ENCODE measurements at regions not wholly inside any gene's neighbourhood (a gene's known extent, or its start where the extent isn't known, plus 50 kb on each side); places are given as distances from the start of the nearest gene placed in this dataset.
"Not testable (repeated sequence)": the region's sequence is repeated elsewhere in the genome, so short reads cannot be mapped to it uniquely, and the experiment has no call there.

DNA sequence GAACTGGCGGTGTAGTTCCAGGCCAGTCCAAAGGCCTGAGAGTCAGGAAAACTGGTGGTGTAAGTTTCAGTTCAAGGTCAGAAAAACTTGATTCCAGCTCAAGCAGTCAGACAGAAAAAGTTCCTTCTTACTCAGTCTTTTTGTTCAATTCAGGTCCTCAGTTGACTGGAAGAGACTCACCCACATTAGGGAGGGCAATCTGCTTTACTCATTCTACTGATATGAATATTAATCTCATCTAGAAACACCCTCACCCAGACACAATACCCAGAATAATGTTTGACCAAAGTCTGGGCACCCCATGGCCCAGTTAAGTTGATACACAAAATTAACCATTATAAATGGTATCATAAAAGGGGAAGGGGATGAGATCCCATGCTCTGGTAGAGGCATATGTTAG, 50.1 kb upstream of the LTA4H start (continued):
- TF ChIP-seq CHD1 (IDR thresholded peaks at IDR 0.05; ENCODE audit: low read depth, low read length): no peak
- TF ChIP-seq TAF1 (IDR thresholded peaks at IDR 0.05; ENCODE audit: low read depth, low read length): no peak
- TF ChIP-seq, protein P1, sequence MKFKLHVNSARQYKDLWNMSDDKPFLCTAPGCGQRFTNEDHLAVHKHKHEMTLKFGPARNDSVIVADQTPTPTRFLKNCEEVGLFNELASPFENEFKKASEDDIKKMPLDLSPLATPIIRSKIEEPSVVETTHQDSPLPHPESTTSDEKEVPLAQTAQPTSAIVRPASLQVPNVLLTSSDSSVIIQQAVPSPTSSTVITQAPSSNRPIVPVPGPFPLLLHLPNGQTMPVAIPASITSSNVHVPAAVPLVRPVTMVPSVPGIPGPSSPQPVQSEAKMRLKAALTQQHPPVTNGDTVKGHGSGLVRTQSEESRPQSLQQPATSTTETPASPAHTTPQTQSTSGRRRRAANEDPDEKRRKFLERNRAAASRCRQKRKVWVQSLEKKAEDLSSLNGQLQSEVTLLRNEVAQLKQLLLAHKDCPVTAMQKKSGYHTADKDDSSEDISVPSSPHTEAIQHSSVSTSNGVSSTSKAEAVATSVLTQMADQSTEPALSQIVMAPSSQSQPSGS (IDR thresholded peaks at IDR 0.05; ENCODE audit: low read length): no peak
- no peak for TF ChIP-seq BACH1 (IDR thresholded peaks at IDR 0.05; ENCODE audit: low read length)
- no peak for TF ChIP-seq PHF8 (conservative IDR thresholded peaks at IDR 0.05; ENCODE audit: low read depth, low read length)

DNA sequence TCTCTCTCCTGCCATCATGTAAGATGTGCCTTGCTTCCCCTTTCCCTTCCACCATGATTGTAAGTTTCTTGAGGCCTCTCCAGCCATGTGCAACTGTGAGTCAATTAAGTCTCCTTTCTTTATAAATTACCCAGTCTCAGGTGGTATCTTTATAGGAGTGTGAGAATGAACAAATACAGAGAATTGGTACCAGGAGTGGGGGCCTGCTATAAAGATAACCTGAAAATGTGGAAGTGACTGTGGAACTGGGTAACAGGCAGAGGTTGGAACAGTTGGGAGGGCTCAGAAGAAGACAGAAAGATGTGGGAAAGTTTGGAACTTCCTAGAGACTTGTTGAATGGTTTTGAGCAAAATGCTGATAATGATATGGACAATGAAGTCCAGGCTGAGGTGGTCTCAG, 50.8 kb upstream of the LTA4H start:
- POLR2A ChIA-PET (ENCODE audit: partially characterized antibody); H2AFZ ChIP-seq (ENCODE audit: low read length); H2BK120ac ChIP-seq (replicated peaks; ENCODE audit: low read depth, low read length); H3K4me2 ChIP-seq (ENCODE audit: insufficient read depth in 1 of 2, low read depth in 2 of 2, low read length in 2 of 2); H2AK5ac ChIP-seq (ENCODE audit: low read depth, low read length); CTCF ChIA-PET (ENCODE audit: partially characterized antibody); H3K27ac ChIP-seq (ENCODE audit: low read depth, low read length); H3K23me2 ChIP-seq (ENCODE audit: low read depth, low read length); H4K20me1 ChIP-seq (replicated peaks in 1 of 2; ENCODE audit: control insufficient read depth in 1 of 2, insufficient read depth in 2 of 2, low read length in 2 of 2); H3K4me3 ChIP-seq (ENCODE audit: extremely low read depth in 1 of 4, insufficient read depth in 2 of 4, low read depth in 3 of 4, low read length in 4 of 4); H3K23ac ChIP-seq (ENCODE audit: insufficient read length); H3K18ac ChIP-seq (ENCODE audit: extremely low read depth, low read length); H3K14ac ChIP-seq (ENCODE audit: insufficient read length); H2BK20ac ChIP-seq (ENCODE audit: low read length); H3K36me3 ChIP-seq (ENCODE audit: control insufficient read depth in 2 of 4, insufficient read depth in 4 of 4, low read length in 3 of 4); H3K4me1 ChIP-seq (replicated peaks in 1 of 4; ENCODE audit: control insufficient read depth in 3 of 4, insufficient read depth in 4 of 4, low read length in 3 of 4); H4K5ac ChIP-seq (ENCODE audit: insufficient read length, low read depth, low read length); H3K79me2 ChIP-seq (ENCODE audit: control insufficient read depth in 1 of 2, insufficient read depth in 2 of 2, low read length in 2 of 2); H2BK5ac ChIP-seq (ENCODE audit: low read depth, low read length); DNase-seq (ENCODE audit: low read depth in 1 of 2, low spot score in 2 of 2); H4K8ac ChIP-seq (ENCODE audit: extremely low read depth, insufficient read depth, low read length); H3K4ac ChIP-seq (replicated peaks; ENCODE audit: insufficient read length, low read depth, low read length); H3K56ac ChIP-seq (replicated peaks; ENCODE audit: insufficient read length, low read depth, low read length); H2BK15ac ChIP-seq (ENCODE audit: low read length); H3K79me1 ChIP-seq (ENCODE audit: low read depth, low read length); H2BK12ac ChIP-seq (ENCODE audit: low read depth, low read length); H3K9ac ChIP-seq (replicated peaks in 1 of 4; ENCODE audit: extremely low read depth in 1 of 4, low read depth in 3 of 4, low read length in 3 of 4); H3K27me3 ChIP-seq (replicated peaks in 1 of 4; ENCODE audit: control insufficient read depth in 3 of 4, extremely low read depth in 1 of 4, insufficient read depth in 3 of 4, low read length in 3 of 4); H4K91ac ChIP-seq (replicated peaks; ENCODE audit: insufficient read length, low read length); FAIRE-seq: not testable (repeated sequence)
- H3K9me3 ChIP-seq (ENCODE audit: insufficient read depth in 2 of 2, low read depth in 1 of 2, low read length in 1 of 2): peaks cover 10 to 12% of the 10 kb centered on the region in 2 experiments; a peak in 3 of 4 replicates
